ENCODE measurements at regions not wholly inside any gene's neighbourhood (a gene's known extent, or its start where the extent isn't known, plus 50 kb on each side); places are given as distances from the start of the nearest gene placed in this dataset.

- no peak for DNase-seq
Observed at GRCh38 chr3:168218600-168218999, 122.9 kb upstream of the GOLIM4 start.

GRCh38 chr3:168216851-168217250 lies 121.1 kb upstream of the GOLIM4 start:
- no peak for DNase-seq

GRCh38 chr3:168213920-168214319 lies 118.2 kb upstream of the GOLIM4 start:
- DNase-seq, result no peak

GRCh38 chr3:168212664-168213285 lies 117.1 kb upstream of the GOLIM4 start:
- DNase-seq, result no peak

- no peak for DNase-seq
Observed at GRCh38 chr3:168205451-168205850, 109.7 kb upstream of the GOLIM4 start.

GRCh38 chr3:168197162-168197561 lies 101.4 kb upstream of the GOLIM4 start:
- DNase-seq, result no peak

GRCh38 chr3:168191856-168192255 lies 96.1 kb upstream of the GOLIM4 start:
- no peak for DNase-seq

- DNase-seq, result no peak
Observed at GRCh38 chr3:168187233-168187632, 91.5 kb upstream of the GOLIM4 start.

- DNase-seq, result no peak
Observed at GRCh38 chr3:168186293-168186983, 90.7 kb upstream of the GOLIM4 start.

GRCh38 chr3:168183774-168184173 lies 88.0 kb upstream of the GOLIM4 start:
- DNase-seq, result no peak

GRCh38 chr3:168168743-168169142 lies 73.0 kb upstream of the GOLIM4 start:
- no peak for DNase-seq

- DNase-seq, result peak; percentile 69
Observed at GRCh38 chr3:168165390-168166269, 69.9 kb upstream of the GOLIM4 start.

- DNase-seq, result no peak
Observed at GRCh38 chr3:168162172-168162571, 66.4 kb upstream of the GOLIM4 start.

- no peak for DNase-seq
Observed at GRCh38 chr3:168161696-168162095, 66.0 kb upstream of the GOLIM4 start.

- no peak for DNase-seq
Observed at GRCh38 chr3:168157903-168158302, 62.2 kb upstream of the GOLIM4 start.

- no peak for DNase-seq
Observed at GRCh38 chr3:168157099-168157700, 61.5 kb upstream of the GOLIM4 start.

GRCh38 chr3:168156479-168156878 lies 60.8 kb upstream of the GOLIM4 start:
- DNase-seq, result no peak

GRCh38 chr3:168155303-168155702 lies 59.6 kb upstream of the GOLIM4 start:
- DNase-seq, result no peak

GRCh38 chr3:168154089-168154488 lies 58.4 kb upstream of the GOLIM4 start:
- no peak for DNase-seq

- DNase-seq, result no peak
Observed at GRCh38 chr3:168152149-168152548, 56.4 kb upstream of the GOLIM4 start.
